Embryonic facial prominence (tissue), 1 donor: ENCODE measurements at regions not wholly inside any gene's neighbourhood (a gene's known extent, or its start where the extent isn't known, plus 50 kb on each side); places are given as distances from the start of the nearest gene placed in this dataset.
"Not testable (repeated sequence)": the region's sequence is repeated elsewhere in the genome, so short reads cannot be mapped to it uniquely, and the experiment has no call there.

ENCODE experiments used
- DNase-seq: peaks from one replicate; pipeline ENCODE4 v3.0.0-alpha.2; 2016; ENCODE audit errors: extremely low spot score

DNA sequence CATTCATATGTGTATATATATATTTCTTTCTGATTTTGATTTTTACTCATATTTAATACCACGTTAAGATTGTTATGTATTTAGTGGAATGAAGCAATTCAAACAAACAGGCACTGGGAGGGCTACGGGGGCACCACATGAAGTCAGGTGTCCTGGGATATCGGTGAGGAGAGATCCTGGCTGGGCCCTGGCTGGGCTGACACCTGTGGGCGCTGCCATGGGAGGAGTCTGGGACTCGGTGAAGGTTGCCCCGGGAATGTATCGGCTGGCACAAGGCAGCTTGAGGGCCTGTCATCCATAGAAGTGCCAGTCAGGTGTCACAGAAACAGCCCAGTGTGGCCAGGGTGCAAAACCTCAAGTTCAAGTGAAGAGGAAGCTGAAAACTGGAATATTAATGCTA is 766.9 kb upstream of the ARPP21 start:
- no peak for DNase-seq

DNA sequence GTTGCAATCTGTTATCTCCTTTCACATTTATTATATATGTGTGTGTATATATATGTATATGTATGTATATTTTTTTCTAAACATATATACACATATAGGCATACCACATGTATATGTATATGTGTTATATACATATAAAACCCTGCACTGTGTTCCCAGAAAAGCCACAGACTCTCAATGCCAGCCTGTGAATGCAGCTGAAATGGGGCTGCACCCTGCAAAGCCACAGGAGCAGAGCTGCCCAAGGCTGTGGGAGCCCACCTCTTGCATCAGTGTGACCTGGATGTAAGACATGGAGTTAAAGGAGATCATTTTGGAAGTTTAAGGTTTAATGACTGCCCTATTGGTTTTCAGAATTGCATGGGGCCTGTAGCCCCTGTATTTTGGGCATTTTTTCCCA is 762.3 kb upstream of the ARPP21 start:
- no peak for DNase-seq

DNA sequence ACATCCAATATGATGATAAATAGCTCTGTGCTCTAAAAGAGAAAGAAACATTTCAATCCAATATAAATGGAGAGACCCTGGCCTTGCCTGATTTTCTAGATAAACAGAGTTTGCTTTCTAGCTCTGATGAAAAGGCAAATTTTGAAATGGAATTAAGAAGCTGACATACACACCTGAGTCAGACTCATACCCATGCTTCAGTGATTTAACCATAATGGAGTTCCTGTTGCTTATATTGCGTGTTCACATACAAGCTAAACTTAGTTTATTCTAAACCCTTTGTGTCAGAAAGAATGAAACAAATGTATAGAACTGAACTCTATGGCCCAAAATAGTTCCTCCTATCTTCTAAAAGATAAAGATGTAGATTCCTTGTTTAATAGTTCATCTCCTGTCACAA is 760.8 kb upstream of the ARPP21 start:
- no peak for DNase-seq

DNA sequence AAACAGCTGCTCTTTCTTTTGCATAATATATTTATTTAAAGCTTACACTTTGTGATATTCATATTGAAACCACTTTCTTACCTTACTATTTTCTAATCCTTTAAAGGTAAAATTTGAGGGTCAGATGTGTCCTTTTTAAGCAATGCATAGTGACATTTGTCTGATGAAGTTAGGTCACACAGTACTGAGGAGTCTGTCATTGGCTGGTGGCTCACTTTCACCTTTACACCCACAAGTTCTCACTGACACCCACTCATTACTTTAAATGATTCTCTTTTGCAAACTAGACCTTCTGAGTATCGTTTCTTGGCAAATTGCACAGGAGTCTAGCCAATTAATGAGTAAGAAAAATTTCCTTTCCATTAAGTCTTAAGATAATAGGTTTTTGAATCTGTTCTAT is 758.3 kb upstream of the ARPP21 start:
- no peak for DNase-seq

DNA sequence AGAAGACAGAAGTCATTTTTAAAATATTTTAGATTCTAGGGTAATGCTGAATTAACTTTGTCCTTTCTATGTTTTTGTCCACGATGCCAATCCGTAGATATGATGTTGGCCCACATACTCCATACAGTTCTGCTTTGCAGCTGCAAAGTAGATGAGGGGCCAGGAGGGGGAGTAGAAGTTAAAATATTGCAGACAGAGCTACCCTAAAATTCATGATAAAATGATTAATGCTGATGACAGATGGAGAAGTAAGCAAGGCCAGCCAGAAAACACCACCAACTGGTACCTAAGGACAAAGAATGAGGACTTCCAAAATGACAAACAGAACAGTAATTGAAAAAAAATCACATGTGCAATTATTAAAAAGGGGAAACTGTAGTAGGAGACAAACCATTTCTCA is 756.6 kb upstream of the ARPP21 start:
- DNase-seq, result no peak

DNA sequence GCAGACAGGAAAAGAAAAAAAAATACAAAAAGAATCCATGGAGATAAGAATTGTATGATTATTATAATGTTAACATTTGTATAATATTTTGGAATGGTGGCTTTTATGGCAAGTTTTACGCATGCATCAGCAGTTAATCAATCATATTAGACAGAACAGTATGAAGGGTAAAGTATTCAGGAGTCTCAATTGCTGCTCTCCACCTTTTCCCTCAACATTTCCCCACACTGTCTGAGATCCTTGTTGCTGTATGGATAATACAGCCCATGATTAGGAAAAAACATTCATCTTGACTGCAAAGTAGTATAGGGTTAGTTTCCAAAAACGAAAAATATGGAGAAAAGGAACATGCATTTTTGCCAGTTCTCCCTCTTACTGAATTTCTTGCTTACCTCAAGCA is 755.3 kb upstream of the ARPP21 start:
- DNase-seq, result no peak

DNA sequence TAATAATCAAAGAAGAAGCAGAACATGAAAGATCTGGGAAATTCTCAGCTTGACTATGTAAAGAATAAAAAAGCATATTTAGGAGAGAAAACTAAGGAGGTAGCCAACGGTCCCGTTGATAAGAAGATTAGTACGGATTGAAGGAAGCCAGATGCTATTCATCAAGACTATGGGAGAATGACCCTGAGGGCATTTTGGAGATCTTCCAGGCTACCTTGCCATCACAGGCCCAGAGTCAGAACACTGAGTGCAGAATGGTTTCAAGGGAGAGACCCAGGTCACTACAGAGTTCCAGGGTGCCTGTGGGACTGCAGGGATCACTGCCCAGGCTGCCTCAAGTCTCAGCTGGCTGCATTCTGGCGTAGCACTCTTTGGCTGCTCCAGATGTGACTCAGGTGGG is 752.9 kb upstream of the ARPP21 start:
- no peak for DNase-seq

DNA sequence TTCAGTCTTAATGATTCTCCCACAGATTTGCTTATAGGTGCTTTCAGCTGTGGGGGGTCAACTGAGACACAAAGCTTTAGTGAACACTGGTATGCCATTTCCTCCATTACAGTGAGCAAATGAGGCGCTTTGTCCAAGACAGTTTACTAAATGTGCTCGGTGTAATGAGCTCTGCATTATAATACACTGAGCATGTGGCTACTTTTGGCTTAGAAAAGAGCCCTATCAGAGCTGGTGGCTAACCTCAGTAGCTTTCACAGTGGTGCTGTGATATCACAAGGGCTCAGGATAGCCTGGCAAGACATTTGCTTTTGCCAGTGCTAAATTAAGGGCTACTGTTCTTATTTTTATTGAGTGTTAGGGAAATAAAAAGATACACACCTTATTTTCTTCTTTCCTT is 749.7 kb upstream of the ARPP21 start:
- DNase-seq, result no peak

DNA sequence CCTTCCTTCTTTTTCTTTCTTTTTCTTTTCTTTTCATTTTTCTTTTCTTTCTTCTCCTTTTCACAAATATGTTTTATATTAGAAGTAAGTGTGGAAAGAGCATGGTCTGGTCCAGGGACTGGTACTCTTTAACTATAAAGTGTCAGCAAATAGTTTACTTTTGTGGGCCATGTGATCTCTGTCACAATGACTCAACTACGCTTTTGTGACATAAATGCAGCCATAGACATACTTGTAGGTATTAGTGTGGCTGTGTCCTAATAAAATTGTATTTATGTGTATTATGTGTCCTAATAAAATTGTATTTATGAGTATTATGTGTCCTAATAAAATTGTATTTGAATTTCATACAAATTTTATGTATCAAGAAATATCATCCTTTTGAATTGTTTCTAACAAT is 749.1 kb upstream of the ARPP21 start:
- DNase-seq, result no peak

DNA sequence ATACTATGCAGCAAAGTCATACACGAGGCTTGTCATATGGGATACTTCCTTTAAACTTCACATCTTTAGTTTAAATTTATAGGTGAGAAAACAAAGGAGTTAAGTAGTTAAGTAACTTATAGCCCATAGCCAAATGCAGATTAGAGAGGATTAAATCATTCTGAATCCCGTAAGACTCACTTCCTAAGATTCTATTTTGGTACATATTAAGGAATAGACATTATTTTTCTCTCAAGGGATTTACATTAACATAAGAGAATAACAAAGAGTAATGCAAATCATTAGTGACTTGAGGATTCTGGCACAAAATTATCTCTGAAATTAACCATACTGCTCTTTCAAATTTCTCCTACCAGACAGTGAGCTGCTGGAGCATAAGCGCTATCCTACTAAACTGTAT is 747.4 kb upstream of the ARPP21 start:
- no peak for DNase-seq

DNA sequence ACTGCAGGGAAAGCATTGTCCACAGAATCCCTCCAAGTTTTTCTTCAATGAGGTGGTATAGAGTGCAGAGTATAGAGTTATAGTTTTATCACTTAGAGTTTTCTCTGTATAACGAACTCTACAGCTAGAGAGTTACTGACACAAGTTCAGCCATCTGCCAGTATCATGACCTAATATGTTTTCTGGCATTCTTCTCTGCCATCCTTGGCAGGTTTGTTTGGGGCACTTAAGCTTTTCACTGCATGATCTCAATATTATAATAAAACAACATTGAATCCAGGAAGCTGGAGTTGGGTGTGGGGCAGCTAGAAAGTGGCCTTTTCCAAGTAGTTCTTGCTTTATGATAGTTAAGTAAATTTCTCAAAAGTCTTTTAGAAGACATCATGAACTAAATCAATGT is 743.5 kb upstream of the ARPP21 start:
- DNase-seq, result no peak

DNA sequence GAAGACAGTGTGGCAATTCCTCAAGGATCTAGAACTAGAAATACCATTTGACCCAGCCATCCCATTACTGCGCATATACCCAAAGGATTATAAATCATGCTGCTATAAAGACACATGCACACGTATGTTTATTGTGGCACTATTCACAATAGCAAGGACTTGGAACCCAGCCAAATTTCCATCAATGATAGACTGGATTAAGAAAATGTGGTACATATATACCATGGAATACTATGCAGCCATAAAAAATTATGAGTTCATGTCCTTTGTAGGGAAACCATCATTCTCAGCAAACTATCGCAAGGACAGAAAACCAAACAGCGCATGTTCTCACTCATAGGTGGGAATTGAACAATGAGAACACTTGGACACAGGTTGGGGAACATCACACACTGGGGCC is 729.6 kb upstream of the ARPP21 start:
- DNase-seq, result not testable (repeated sequence)

DNA sequence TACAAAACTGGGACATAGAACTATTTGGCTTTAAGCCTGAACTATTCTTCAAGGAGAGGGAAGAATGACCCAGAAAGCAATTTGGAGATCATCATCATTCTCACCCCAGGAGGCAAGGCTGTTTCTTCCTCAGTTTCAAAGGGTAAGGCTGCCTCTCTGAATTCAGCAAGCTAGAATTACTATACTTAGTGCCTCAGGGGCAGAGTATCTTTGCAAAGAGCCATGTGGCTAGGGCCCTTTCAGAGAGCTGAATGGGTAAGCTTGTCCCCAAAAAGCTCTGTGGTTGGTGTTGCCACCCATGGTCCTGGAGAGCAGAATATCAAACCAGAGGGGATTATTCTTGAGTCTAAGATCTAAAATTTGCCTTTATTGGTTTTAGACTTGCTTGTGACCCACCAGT is 720.3 kb upstream of the ARPP21 start:
- no peak for DNase-seq

DNA sequence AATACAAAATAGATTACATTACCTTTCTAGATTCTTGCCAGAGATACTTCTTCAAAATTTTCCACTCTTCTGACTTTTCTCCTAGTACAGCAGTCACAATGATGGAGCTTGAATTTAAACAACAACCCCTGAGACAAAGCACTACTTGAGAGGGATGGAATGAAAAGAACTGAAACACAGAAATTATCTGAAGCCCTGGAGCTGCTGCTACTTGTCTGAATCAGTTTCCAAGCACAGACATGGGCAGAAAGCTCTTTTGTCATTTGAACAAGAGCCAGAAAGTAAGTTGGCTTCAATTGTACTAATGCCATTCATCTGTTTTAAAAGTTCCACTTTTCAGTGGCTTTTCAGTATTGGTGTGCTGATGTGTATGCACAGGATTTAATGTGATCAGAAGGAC is 718.5 kb upstream of the ARPP21 start:
- DNase-seq, result no peak

DNA sequence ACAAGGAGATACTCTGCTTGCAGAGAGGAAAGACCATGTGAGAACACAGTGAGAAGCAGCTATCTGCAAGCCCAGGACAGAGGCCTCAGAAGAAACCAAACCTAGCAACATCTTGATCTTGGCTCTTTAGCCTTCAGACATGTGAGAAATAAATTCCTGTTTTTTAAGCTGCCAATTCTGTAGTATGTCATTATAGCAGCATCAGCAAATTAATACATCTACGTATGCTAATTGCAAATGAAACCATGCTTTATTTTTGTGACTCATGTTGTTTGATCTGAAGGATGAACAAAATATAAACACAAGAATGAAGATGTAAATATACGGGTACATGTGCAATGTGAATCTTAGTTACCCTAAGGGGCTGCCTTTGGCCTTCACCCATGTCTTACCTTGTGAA is 714.4 kb upstream of the ARPP21 start:
- DNase-seq, result no peak

DNA sequence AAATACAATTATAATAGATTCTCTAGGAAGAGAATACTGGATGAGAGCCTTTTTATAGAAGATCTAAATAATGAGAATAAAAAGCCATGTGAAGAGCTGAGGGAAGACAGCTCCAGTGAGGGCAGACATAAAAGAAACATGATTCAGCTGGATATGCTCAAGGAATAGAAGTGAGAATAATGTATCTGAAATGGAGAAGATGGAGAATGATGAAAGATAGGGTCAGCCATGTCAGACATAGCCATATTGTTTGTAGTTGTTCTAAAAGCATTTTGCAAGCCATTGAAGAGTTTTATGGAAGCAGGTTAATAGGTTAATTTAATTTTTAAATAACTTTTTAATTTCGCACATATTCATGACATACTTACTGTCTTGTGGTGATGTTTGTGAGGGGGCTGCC is 713.5 kb upstream of the ARPP21 start:
- no peak for DNase-seq

DNA sequence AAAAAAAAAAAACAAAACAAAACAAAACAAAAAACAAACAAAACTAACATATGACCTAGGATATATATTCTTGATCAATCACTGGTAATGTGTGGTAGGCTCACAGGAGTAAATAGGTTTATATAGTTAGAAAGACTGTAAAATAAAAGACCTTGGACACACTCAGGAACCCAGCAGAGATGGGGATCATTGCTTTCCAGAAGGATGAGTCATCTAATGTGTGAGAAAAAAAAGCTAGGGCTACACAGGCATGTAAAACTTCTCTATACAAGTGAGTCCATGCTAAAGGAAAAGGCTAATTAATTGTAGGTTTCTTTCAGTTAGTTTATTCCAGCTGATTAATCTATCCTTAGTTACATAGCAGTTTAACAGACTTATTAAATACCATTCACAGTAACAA is 710.3 kb upstream of the ARPP21 start:
- no peak for DNase-seq

DNA sequence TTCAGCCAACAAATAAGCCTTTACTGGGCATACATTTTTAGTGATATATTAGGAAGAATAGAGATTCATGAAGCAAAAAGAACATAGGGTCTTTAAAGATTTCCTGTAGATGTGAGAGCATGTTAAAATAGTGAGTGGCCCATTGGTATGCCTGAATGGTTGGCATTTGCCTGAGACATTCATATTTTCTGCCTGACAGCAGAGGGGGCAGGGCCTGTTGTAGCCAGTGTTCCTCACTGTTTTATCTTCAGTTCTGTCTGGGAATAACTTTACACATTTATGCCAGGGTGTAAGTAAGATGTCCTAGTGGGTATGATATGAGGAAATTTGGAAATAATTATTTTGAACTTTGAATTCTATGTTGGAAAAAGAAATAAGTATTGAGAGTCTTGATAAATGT is 704.7 kb upstream of the ARPP21 start:
- DNase-seq, result no peak

DNA sequence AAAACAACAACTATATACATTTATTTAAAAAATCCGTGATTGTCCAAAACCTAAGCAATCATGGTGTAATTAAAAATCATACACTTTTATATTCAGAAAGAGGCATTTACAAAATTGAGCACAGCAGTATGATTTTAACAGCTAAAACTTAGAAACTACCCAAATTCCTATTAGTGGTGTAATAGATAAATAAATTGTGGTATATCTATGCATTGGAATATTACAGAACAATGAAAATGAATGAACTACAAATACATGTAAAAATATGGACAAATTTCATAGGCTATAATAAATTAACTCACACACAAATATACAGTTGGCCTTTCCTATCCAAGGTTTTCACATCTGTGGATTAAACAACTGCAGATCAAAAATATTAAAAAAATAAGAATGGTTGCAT is 700.5 kb upstream of the ARPP21 start:
- no peak for DNase-seq

DNA sequence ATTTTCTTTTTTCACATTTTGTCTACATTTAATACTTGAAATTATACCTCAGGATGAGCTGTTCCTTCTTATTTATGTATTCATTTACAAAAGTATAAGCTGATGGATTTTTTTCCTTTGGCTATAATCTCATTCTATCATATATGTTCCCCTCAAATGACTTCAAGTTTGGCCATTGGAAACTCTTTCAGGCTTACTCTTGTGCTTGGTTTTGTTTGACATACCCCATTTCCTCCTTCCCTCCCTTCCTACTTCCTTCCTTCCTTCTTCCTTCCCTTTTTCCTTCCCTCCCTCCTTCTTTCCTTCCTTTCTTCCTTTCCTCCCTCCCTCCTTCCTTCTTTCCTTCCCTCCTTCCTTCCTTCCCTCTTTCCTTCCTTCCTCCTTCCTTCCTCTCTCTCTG is 697.1 kb upstream of the ARPP21 start:
- no peak for DNase-seq

DNA sequence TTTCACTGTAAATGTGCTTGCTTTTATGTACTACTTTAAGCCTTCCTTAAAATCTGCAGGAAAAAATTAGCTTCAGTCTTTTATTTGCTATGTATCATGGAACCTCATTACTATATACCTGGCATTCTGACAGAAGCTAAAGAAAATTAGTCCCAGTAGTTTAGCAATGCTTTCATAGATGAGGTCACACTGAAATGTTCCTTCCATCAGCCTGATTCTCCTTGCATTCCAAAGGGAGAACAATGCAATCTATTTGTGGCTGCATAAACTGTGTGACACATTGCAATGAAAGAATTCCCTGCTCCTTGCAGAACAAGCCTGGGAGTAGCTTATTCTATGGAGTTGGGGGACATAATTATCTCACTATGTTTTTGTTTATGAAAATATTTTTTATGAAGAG is 691.5 kb upstream of the ARPP21 start:
- peak; percentile 55 for DNase-seq

DNA sequence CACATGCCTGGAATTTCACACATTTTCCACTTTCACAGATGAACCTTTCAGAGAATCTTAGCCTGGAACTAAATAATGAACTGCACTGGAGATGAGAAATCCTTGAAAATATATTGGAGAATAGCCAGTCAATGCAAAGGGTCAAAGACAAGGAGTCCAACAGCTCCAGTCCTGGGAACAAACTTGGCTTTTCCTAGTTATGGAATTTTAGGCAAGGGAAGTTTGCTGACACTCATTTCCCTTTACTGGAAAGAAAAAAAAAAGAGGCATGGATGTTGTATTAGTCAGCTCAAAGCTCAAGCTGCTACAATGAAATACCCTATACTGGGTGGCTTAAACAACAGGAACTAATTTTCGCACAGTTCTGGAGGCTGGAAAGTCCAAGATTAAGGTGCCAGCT is 690.8 kb upstream of the ARPP21 start:
- no peak for DNase-seq

DNA sequence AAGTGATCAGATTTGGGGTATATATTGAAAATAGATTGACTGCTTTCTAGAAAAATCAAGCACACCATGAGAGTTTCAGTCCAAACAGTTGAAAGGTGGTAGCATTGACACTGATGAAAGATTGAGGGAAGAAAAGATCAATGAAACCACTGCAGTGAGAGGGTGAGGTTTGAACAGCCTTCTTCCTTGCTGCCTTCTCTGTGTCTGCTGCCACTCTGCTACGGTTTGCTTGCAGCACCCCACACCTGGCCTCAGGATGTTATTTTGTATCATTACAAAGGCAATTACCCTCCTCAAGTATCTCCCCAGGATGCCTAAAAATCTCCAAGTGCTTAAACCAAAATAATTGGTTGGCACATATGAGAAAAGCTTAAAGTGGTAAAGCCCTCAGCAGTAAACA is 683.6 kb upstream of the ARPP21 start:
- no peak for DNase-seq

DNA sequence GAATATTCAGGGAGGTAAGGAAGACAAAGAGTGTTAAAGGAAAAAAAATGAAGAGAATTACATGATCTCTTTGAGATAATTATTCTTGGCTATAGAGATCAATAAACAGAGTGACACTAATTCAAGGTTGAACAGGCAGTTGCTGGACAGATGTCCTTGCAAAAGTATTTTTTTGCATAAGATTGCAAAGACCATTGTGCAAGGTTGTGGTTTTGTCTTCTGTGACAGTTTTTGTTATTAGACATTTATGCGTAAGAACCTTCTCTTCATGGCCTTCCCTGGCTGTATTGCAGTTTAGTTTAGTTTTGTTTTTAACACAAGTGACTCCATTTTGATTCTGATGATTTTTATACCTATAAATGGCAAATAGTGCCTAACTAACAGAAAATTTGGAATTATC is 682.8 kb upstream of the ARPP21 start:
- no peak for DNase-seq

DNA sequence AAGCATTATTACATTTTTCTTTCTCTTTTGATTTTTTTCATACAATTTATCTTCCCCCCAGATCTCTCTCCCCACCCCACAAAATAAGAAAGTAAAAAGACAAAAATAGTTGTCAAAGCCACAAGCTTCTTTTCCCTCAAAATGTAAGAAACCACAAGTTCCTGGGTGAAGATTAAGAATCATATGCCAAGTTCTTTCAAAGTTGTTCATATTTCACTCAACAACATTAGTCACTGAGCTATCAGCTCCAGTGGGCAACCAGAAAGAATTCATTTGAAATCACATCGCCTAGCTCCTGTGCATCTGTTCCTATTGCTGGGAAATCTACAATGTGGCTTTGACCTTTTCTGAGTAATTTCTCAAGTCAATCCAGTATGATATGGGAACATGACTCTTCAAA is 681.6 kb upstream of the ARPP21 start:
- no peak for DNase-seq
